ENCODE measurements at regions not wholly inside any gene's neighbourhood (a gene's known extent, or its start where the extent isn't known, plus 50 kb on each side); places are given as distances from the start of the nearest gene placed in this dataset.

GRCh38 chr15:47383102-47383501 lies 334.2 kb upstream of the SEMA6D start:
- no peaks in the 10 kb centered on the region for H4K20me1 ChIP-seq (ENCODE audit: insufficient read depth, low read length)
- ChIA-PET CTCF (ENCODE audit: unreplicated experiment) (no interaction called here), POLR2A (interaction anchor here (1.2 kb wide), 1 partner anchor 9 kb away, joined by 4 read pairs; no protein-coding TSS in a partner anchor)
- no peak for DNase-seq (ENCODE audit: low spot score)
- H3K9me2 ChIP-seq (ENCODE audit: insufficient read depth, low read length): no peaks in the 10 kb centered on the region
- no peak overlapping the region for H3K4me3 ChIP-seq (ENCODE audit: low read depth, low read length, poor library complexity, severe bottlenecking)
- H3K36me3 ChIP-seq (ENCODE audit: insufficient read depth, low read length): no peaks in the 10 kb centered on the region
- H3K9me3 ChIP-seq (ENCODE audit: low read length): no peaks in the 10 kb centered on the region
- no peak for TF ChIP-seq EZH2phosphoT487 (IDR thresholded peaks at IDR 0.05; ENCODE audit: borderline replicate concordance, low read depth, low read length)
- TF ChIP-seq CTCF (conservative IDR thresholded peaks at IDR 0.05; ENCODE audit: low read length): no peak
- no TSS peak for BruUV-seq (replicated peaks)
- no peak overlapping the region for H3K4me2 ChIP-seq (ENCODE audit: low read length)
- H3K4me1 ChIP-seq (ENCODE audit: insufficient read depth, low read length, poor library complexity, severe bottlenecking): no peaks in the 10 kb centered on the region
- no peaks in the 10 kb centered on the region for H3K79me2 ChIP-seq (ENCODE audit: insufficient read depth, low read depth, low read length)
- intact Hi-C loops (cut with micrococcal nuclease; ENCODE audit: unreplicated experiment): no loop called here
- no peak overlapping the region for H3K27ac ChIP-seq (ENCODE audit: low read depth, low read length, poor library complexity, severe bottlenecking)
- no peak overlapping the region for H2AFZ ChIP-seq (ENCODE audit: low read length)

GRCh38 chr15:47383801-47384200 lies 333.5 kb upstream of the SEMA6D start:
- Histone ChIP-seq H3K79me2 (ENCODE audit: insufficient read depth, low read depth, low read length) (no peaks in the 10 kb centered on the region), H3K4me3 (ENCODE audit: low read depth, low read length, poor library complexity, severe bottlenecking) (no peak overlapping the region), H3K4me2 (ENCODE audit: low read length) (no peak overlapping the region), H3K4me1 (ENCODE audit: insufficient read depth, low read length, poor library complexity, severe bottlenecking) (no peaks in the 10 kb centered on the region), H3K36me3 (ENCODE audit: insufficient read depth, low read length) (no peaks in the 10 kb centered on the region), H2AFZ (ENCODE audit: low read length) (no peak overlapping the region), H3K27ac (ENCODE audit: low read depth, low read length, poor library complexity, severe bottlenecking) (no peak overlapping the region), H3K9me2 (ENCODE audit: insufficient read depth, low read length) (no peaks in the 10 kb centered on the region), H3K9me3 (ENCODE audit: low read length) (no peaks in the 10 kb centered on the region), H4K20me1 (ENCODE audit: insufficient read depth, low read length) (no peaks in the 10 kb centered on the region)
- TF ChIP-seq EZH2phosphoT487 (IDR thresholded peaks at IDR 0.05; ENCODE audit: borderline replicate concordance, low read depth, low read length): no peak
- TF ChIP-seq CTCF (conservative IDR thresholded peaks at IDR 0.05; ENCODE audit: low read length): no peak
- ChIA-PET CTCF (ENCODE audit: unreplicated experiment) (no interaction called here), POLR2A (interaction anchor here (1.2 kb wide), 1 partner anchor 10 kb away, joined by 4 read pairs; no protein-coding TSS in a partner anchor)
- intact Hi-C loops (cut with micrococcal nuclease; ENCODE audit: unreplicated experiment): no loop called here
- no peak for DNase-seq (ENCODE audit: low spot score)
- no TSS peak for BruUV-seq (replicated peaks)

GRCh38 chr15:47384341-47384740 lies 333.0 kb upstream of the SEMA6D start:
- POLR2A ChIA-PET: interaction anchor here (0.6 kb wide), 1 partner anchor 73 kb away, joined by 3 read pairs; no protein-coding TSS in a partner anchor
- intact Hi-C loops (cut with micrococcal nuclease; ENCODE audit: unreplicated experiment): no loop called here
- Histone ChIP-seq H4K20me1 (ENCODE audit: insufficient read depth, low read length) (no peaks in the 10 kb centered on the region), H3K4me3 (ENCODE audit: low read depth, low read length, poor library complexity, severe bottlenecking) (no peak overlapping the region), H3K4me2 (ENCODE audit: low read length) (no peak overlapping the region), H3K36me3 (ENCODE audit: insufficient read depth, low read length) (no peaks in the 10 kb centered on the region), H3K4me1 (ENCODE audit: insufficient read depth, low read length, poor library complexity, severe bottlenecking) (no peaks in the 10 kb centered on the region), H3K9me3 (ENCODE audit: low read length) (no peaks in the 10 kb centered on the region), H3K9me2 (ENCODE audit: insufficient read depth, low read length) (no peaks in the 10 kb centered on the region), H3K79me2 (ENCODE audit: insufficient read depth, low read depth, low read length) (no peaks in the 10 kb centered on the region), H2AFZ (ENCODE audit: low read length) (no peak overlapping the region), H3K27ac (ENCODE audit: low read depth, low read length, poor library complexity, severe bottlenecking) (no peak overlapping the region)
- no TSS peak for BruUV-seq (replicated peaks)
- TF ChIP-seq CTCF (conservative IDR thresholded peaks at IDR 0.05; ENCODE audit: low read length): no peak
- TF ChIP-seq EZH2phosphoT487 (IDR thresholded peaks at IDR 0.05; ENCODE audit: borderline replicate concordance, low read depth, low read length): no peak
- DNase-seq (ENCODE audit: low spot score): no peak
- CTCF ChIA-PET (ENCODE audit: unreplicated experiment): no interaction called here

Measured in OCI-LY7 (cell line).